NCI-H446 (cell line): ENCODE measurements at regions not wholly inside any gene's neighbourhood (a gene's known extent, or its start where the extent isn't known, plus 50 kb on each side); places are given as distances from the start of the nearest gene placed in this dataset.

Experiments
- DNase-seq, 2 experiments: peaks; one replicate each; lab custom pipeline; 2025; lab: John Stamatoyannopoulos, UW

DNA sequence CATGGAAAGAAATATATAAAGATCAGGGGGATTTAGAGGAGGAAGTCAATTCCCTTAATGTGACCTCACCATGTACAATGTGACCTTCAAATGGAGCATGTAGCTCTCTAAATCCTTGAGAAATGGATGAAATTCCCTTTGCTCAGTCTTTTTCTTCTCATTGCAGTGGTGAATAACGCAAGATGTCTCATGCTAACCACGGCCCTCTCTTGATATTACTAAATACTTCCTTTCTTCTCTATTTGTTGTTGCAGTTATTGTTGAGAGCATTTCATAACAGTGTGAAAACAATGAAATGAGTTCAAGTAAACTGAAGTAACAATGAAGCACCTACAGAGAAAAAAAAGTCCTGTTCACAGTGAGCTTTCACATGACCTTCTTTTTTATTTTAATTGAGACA, 55.6 kb downstream of the ZNF281 start:
- no peak for DNase-seq

DNA sequence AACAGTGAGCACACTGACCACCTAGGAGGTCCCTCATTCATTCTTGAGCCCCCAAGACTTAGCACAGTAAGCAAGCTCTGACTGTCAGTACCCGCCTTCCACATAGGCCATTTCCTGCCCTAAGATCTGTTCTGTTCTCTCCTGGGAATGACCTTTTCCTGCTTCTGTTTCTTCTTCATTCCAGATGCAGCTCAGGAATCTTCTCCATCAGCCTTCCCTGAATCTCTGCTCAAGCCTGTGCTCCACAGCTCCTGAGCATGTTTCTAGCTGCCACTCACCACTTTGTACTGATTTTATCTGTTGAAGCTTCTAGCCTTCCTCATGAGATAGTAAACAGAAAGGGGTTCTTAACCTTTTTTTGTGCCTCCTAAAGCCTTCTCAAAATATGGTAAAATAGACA, 56.6 kb downstream of the ZNF281 start:
- no peak for DNase-seq

DNA sequence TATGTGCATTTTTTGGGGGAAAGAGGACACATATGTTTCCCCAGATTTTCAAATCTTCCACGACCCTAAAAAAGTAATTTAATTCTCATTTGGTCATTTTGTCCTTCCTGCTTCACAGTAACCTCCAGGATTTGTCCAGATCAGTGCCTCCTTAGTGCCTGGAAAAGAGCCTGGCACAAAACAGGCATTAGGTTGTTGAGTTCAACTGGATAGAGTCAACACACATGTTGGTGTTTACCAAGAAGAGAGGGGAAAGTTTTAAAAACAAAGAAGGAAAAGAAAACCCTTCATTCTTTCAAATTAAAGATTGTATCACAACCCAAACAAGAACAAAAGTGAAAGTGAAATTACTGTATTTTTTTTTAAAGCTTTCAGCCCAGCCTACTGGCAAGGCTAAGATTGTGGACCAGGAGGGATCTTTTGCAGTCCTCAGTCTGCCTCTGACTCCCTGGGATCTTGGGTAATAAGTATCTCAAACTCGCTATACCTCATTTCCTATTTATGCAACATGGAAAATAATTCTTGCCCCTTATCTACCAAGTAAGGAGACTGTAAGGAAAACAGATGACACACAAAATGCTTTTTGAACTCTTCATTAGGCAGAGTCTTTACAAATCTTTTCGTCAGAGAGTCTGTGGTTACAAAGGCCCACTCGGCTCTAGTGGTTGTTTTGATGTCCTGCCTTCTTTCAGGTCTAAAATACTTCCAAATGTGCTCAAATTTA, 57.8 kb downstream of the ZNF281 start:
- DNase-seq: no peak

DNA sequence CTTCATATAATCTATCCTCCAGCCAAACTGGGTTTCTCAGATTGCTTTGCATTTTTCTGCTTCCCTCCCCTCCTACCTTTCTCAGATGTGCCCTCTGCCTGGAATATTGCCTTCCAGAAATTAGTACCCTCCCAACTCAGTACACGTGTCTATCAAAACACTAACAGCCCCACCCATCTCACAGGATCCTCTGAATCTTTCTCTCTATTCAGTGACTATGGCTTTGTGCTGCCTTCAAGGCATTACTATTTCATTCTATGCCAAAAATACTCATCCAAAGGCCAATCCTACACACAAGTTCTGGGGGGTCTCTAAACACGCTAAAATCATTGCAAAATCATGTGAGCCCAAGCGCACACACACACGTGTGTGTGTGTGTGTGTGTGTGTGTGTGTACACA, 58.4 kb downstream of the ZNF281 start:
- DNase-seq: no peak

DNA sequence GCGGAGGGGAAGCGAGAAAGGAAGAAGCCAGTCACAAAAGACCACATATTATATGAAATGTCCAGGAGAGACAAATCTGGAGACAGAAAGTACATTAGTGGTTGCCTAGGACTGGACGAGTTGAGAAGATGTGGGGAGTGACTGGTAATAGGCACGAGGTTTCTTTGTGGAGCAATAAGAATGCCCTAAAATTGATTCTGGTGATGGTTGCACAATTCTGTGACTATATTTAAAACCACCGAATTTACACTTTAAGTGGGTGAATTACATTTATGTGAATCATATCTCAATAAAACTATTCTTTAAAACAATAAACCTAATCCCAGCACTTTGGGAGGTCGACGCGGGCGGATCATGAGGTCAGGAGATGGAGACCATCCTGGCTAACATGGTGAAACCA, 63.1 kb downstream of the ZNF281 start:
- no peak for DNase-seq

DNA sequence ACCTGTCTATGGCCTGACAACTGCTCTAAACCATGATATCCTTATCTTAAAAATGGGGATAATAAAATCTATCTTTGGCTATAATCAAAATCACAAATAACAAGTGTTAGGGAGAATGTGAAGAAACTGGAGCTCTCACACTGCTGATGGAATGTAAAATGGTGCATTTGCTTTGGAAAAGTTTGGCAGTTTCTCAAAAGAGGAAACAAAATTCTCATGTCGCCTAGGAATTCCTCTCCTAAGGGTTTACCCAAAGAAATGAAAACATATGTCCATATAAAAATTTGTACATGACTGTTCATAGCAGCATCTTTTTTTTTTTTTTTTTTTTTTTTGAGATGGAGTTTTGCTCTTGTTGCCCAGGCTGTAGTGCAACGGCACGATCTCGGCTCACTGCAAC, 64.3 kb downstream of the ZNF281 start:
- no peak for DNase-seq

DNA sequence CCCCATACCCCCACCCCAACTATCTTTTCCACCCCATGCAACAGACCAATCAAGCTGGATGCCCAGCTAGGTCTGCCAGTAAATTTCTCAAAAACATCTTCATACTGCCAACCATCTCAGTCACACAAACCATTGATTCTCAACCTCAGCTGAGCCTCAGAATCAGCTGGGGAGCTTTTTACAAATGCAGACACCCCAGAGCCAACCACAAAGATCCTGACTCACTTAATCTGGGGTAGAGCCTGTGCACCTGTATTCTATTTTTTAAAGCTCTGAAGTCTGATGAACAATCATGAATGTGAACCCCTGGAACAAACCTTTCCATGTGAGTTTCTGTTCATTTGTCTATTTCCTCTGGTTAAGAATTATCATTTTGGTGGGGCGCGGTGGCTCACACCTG, 66.0 kb downstream of the ZNF281 start:
- no peak for DNase-seq

DNA sequence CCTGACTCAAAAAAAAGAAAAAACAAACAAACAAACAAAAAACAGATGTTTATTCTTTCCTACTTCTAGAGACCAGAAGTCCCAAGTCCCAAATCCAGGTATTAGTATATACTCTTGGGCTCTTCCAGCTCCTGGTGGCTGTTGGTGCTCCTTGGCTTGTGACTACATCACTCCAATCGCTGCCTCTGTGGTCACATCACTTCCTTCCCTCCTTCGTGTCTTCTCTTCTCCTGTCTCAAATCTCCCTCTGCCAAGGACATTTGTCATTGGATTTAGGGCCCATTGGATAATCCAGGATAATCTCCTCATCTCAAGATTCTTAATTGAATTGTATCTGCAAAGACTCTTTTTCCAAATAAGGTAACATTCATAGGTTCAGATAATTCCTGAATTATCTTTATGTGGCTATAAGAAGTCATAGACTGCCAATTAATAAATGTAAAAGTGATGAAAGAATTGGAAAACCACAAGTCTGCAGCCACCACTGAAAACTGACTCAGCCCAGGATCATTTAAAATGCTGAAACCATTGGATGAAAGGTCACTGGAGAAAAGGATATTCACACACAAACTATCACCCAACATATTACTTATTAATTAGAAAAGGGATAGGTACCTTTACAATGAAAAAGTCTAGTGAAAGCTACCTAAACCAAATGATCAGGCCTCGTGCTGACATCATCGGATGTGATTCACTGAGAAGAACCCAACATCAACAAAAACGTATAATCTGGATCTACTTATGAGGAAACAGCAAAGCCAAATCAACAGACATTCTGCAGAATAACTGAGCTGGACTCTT, 67.1 kb downstream of the ZNF281 start:
- DNase-seq: no peak

DNA sequence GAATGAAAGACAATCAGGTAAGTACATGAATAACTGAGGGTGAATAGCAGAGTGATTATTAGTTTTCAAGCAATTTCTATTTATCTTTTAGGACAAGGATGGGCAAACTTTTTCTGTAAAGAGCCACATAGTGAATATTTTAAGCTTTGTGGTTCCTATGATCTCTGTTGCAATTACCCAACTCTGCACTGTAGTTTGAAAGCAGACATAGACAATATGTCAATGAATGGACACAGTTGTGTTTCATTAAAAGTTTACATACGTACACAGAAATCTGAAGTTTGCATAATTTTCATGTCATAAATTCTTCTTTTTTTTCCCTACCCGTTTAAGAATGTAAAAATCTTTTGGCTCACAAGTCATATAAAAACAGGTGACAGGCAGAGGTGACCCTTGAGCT, 71.4 kb downstream of the ZNF281 start:
- no peak for DNase-seq

DNA sequence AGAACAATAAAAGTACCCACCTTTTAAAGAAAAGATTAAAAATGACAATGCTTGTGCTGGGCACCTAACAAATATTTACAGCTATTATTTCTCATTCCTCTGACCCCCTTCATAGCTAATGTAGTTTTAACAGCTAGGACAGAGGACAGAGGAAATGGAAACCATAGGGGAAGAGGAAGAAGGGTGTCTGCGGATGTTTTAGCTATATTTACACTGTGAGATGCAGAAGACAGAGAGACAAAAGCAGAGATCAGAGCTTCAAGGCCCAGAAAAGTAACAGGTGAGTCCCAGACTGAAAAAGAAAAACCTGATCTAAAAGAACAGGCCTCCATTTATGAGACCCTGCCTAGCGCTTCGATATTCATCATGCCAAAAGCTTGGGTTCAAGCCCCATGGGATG, 72.0 kb downstream of the ZNF281 start:
- no peak for DNase-seq

DNA sequence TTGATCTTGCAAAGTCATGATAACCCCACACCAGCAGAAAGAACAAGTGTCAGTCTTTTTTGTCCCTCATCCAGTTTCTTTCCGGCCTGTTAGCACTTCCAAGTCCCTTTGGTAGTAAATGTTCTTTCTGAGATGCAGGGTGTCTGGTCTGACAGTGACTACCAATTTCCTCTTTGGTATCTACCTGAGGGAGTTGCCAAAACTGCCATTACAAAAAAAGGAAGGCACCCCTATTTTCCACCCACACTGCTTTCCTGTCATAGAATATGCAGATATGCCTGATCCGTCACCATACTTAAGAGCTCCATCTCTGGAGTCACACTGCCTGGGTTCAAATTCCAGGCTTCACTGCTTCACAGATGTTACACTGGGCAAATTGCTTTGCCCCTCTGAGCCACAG, 72.4 kb downstream of the ZNF281 start:
- no peak for DNase-seq

DNA sequence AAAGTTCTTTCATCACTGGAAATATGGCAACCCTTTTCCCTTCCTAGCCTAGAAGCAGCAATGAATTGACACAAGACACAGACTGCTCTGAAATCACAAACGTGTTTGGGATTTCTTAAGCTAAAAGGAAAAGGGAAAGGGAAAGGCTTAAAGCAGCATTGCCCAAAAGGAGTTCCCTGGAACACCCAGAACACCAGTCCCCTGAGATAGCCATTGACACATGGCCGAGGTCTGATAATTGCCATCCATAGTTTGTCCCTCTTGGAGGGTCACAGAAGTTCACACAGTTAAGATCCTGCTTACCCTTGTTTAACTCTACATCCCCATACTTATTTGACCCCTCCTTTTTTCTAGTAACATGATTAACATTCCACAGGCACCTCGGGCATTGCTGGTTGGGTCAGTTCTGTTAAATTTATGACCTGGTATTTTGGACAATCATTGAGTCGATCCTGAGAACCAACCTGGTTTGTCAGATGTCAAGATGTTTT, 72.9 kb downstream of the ZNF281 start:
- no peak for DNase-seq

DNA sequence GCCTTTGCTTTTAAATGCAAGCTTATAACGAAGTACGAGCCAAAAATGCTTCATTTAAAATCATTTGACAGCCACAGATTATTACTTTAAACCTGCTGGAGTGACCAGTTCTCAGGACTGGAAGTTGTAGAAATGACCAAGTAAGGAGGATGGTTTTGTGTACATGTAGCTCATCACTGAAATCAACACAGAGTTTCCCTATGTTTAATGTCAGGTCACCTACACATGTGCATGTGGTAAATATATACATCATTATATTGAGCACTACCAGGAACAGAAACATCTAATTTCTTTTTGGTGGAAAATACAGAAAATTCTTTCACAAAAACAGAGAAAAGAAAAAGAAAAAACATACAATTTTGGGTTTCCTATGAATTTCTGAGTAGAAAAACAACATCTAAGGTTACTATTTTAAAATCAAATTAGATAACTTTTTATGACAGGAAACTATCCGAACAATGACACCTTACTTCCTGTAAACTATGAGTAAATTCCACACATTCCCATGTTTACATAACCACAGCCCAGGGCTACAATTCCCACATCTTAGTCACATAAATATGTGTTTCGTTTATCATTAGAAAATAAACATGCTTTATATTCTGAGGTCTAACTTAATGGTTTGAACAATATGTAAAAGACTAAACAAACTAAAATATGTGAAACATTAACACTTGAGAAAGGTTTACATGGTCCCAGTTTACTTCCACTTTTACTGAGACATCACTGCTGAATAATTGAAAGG, 73.6 kb downstream of the ZNF281 start:
- DNase-seq: no peak

DNA sequence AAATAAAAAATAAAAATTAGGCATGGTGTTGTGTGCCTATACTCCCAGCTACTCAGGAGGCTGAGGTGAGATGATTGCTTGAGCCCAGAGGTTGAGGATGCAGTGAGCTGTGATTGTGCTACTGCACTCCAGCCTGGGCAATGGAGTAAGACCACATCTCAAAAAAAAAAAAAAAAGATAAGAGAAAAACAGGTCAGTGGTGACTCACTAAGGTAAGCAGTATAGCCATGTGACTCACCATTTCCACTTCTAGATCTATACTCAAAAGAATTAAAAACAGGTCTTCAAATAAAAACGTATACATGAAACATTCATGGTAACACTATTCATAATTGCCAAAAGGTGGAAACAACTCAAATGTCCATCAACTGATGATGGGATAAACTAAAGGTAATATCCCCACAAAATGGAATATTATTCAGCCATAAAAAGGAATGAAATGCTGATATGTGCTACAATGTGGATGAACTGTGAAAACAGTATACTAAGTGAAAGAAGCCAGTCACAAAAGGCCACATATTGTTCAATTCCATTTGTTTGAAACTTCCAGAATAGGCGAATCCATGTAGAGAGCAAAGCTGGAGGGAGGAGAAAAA, 75.1 kb downstream of the ZNF281 start:
- DNase-seq: no peak

DNA sequence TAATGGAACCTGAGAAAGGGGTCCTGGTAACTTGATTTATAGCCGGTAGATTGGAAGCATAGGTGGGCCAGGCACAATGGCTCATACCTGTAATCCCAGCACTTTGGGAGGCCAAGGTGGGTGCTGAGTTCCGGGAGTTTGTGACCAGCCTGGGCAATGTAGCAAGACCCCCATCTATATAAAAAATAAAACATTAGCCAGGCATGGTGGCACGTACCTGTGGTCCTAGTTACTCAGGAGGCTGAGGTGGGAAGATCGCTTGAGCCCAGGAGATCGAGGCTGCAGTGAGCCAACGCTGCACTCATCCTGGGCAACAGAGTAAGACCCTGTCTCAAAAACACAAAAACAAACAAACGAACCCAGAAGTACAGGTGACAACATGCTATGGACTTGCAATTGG, 76.5 kb downstream of the ZNF281 start:
- no peak for DNase-seq

DNA sequence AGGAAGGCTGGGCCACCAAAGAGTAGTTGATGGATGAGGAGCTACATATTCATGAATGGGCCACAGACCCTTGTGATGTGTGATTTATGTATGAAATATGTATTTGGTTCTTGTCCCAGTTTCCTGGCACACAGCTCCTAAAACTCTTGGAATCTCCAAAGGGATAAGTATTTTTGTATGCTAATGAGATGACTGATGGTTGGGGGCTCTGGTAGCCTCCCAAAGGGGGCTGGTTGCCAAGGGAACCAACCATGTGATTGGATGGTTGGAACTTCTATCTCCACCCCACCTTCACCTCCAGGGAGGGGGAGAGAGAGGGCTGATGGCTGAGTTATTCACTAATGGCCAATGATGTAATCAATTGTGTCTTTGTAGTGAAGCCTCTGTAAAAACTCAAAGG, 77.1 kb downstream of the ZNF281 start:
- no peak for DNase-seq

DNA sequence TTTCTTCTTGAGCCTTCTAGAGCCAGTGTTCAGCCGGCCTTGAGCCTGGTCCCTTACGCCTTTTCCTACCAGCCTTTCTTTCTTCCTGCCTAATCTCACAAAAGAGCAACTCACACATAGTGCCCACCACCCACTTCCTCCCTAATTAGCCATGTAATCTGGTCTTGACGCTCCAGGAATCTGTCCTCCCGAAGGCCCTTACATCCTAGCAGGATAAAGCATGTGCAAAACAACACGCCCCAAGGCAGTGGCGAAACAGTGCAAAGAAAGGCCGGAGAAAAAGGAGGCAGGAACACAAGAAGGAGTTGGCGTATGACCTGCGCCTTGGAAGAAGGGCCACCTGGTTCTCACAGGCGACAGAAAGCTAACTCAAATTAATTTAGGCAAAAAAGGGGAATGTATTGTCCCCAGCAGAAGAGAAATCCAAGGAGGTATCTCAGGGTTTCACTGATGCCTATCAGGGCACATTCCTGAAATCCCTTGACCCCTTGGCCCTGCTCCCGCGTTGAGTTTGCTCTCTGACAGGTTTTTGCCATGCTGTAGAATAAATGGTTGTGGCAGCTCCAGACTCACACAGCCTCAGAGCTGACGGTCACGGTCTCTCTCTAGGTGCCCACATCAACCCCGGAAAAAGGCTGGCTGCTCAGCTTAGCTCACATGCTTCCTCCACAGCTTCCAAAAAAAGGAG, 79.0 kb downstream of the ZNF281 start:
- no peak for DNase-seq

DNA sequence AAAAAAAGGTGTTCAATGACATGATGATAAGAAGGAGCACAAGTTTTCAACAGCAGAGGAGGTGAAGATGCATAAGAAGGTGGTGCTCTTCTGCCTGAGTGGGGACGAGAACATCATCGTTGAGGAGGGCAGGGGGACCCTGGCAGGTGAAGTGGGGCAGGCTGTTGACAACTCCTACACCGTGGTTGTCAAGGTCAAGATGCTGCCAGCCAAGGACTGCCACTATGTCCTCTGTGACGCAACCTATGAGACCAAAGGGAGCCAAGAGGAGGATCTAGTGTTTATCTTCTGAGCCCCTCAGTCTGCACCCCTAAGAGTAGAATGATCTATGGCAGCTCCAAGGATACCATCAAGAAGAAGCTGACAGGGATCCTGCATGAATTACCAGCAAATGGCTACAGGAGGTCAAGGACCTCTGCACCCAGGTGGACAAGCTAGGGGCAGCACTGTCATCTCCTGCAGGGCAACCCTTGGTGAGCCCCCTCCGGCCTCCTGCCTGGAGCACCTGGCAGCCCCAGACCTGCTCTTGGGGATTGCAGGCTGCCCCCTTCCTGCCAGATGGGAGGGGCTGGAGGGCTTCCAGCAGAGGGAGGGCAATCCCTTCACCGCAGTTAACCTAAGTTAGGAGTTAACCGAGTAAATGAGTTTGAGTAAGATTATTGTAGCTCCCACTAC, 80.5 kb downstream of the ZNF281 start:
- no peak for DNase-seq

DNA sequence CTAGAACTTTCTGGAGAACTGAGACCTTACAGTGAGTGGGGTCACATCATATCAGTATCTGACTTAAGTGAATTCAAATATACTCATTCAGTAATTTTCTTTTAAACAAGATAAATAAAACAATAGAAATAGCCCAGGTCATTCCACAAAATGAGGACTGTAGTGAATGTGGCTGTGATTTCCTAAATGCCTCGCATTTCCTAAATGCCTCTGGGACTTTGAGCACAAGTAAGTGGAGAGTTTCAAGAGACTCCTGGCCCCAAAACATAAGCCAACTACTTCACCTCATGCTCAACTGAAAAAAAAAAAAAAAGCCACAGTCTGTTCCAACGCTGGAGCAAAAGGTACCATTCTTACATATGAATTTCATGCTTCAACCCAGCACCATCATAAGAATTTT, 81.5 kb downstream of the ZNF281 start:
- no peak for DNase-seq

DNA sequence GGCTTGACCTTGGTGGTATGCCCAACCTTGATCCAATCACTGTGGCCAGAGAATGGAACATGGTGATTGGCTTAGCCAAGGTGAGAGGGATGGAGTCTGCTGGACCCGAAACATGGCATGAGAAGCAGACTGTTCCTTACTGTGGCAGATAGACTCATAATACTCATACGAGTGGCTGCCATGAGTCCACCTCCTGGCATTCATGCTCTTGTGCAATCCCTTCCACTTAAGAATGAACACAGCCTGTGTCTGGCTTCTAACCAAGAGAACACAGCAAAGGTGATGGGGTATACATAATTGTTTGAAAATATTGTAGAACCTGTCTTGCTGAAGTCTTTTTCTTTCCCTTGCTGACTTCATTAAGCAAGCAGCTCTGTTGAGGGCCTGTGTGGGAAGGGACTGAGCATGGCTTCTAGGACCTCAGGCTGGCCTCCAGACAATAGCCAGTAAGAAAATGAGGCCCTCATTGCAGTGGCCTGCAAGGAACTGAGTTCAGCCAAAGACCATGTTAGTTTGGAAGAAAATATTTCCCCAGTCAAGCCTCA, 85.9 kb downstream of the ZNF281 start:
- no peak for DNase-seq

DNA sequence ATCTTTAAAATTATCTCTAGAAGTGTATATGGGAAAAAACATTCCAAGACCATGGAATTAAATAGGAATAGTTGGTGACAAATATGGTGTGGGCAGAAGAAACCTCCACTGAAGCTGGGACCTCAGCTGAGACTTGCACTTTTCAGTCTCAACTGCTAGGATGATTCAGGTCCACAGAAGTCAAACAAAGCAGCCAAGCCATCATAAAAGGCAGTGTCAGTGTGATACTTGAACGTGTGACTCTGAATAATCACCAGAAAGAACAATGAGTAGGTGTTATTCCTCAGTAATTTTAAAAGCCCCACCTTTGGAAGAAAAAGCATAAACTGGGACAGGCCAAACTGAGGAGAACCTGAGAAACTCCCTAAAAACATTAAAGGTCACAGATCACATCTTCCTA, 90.7 kb downstream of the ZNF281 start:
- DNase-seq: no peak
